H1 (cell line): ENCODE measurements at regions not wholly inside any gene's neighbourhood (a gene's known extent, or its start where the extent isn't known, plus 50 kb on each side); places are given as distances from the start of the nearest gene placed in this dataset.

Experiments used
- CTCF ChIA-PET: fragments of 300-600 bp; sonication (Branson Sonifier 250); formaldehyde crosslinking; loops from one replicate; lab custom pipeline; 2021; ENCODE audit not compliant: partially characterized antibody; lab: Charles Lee
- POLR2A ChIA-PET: fragments of 300-600 bp; sonication (Branson Sonifier 250); formaldehyde crosslinking; loops from one replicate; lab custom pipeline; 2021; ENCODE audit warnings: inconsistent platforms; ENCODE audit not compliant: partially characterized antibody; lab: Charles Lee
- DNase-seq, 2 experiments: peaks; one replicate each; pipeline versions ENCODE4 v3.0.0 to v3.0.0-alpha.2; 2010 to 2022; ENCODE audit warnings: low spot score in 2 of 2, low read depth in 1 of 2, mixed read lengths in 1 of 2
- FAIRE-seq: peaks from 2 replicates; lab custom pipeline; 2011; peaks lifted over from hg19 to GRCh38; lab: Jason Lieb, UNC
- H2AFZ ChIP-seq: 2 replicates; pipeline ENCODE4 v1.8.1; 2012; ENCODE audit warnings: low read length, inconsistent platforms
- H2AK5ac ChIP-seq: 2 replicates; pipeline ENCODE4 v1.6.1; 2013; ENCODE audit warnings: low read depth, low read length
- H2BK120ac ChIP-seq: replicated peaks from 2 replicates; pipeline ENCODE3; 2013; ENCODE audit warnings: low read depth, low read length, inconsistent platforms
- H2BK12ac ChIP-seq: 2 replicates; pipeline ENCODE4 v1.6.1; 2013; ENCODE audit warnings: low read depth, low read length
- H2BK15ac ChIP-seq: 2 replicates; pipeline ENCODE4 v1.6.1; 2013; ENCODE audit warnings: low read length
- H2BK20ac ChIP-seq: 2 replicates; pipeline ENCODE4 v1.6.1; 2013; ENCODE audit warnings: low read length
- H2BK5ac ChIP-seq: 2 replicates; pipeline ENCODE4 v1.6.1; 2013; ENCODE audit warnings: low read depth, low read length
- H3K14ac ChIP-seq: 2 replicates; pipeline ENCODE4 v1.6.1; 2013; ENCODE audit warnings: inconsistent platforms; ENCODE audit not compliant: insufficient read length
- H3K18ac ChIP-seq: 2 replicates; pipeline ENCODE4 v1.6.1; 2013; ENCODE audit warnings: low read length; ENCODE audit errors: extremely low read depth
- H3K23ac ChIP-seq: 2 replicates; pipeline ENCODE4 v1.6.1; 2013; ENCODE audit warnings: inconsistent platforms; ENCODE audit not compliant: insufficient read length
- H3K23me2 ChIP-seq: 2 replicates; pipeline ENCODE4 v1.6.1; 2013; ENCODE audit warnings: low read depth, low read length
- H3K27ac ChIP-seq: 2 replicates; pipeline ENCODE4 v1.6.1; 2011; ENCODE audit warnings: low read depth, low read length, inconsistent platforms
- H3K27me3 ChIP-seq, 4 experiments: replicated peaks in 1 of 4; 1 replicate in 1 of 4; 2 replicates in 3 of 4; pipeline versions ENCODE4 v1.6.1 to v1.8.1; 2011 to 2013; ENCODE audit warnings: low read length in 3 of 4, mild to moderate bottlenecking in 3 of 4, inconsistent platforms in 2 of 4, mixed read lengths in 2 of 4, moderate library complexity in 1 of 4; ENCODE audit not compliant: control insufficient read depth in 3 of 4, insufficient read depth in 3 of 4; ENCODE audit errors: extremely low read depth in 1 of 4
- H3K36me3 ChIP-seq, 4 experiments: 2 replicates each; pipeline versions ENCODE4 v1.6.1 to v1.8.1; 2011 to 2013; ENCODE audit warnings: mild to moderate bottlenecking in 4 of 4, low read length in 3 of 4, moderate library complexity in 2 of 4, control low read depth in 1 of 4, inconsistent platforms in 1 of 4; ENCODE audit not compliant: insufficient read depth in 4 of 4, control insufficient read depth in 2 of 4
- H3K4ac ChIP-seq: replicated peaks from 2 replicates; pipeline ENCODE3; 2013; ENCODE audit warnings: low read length, low read depth, mixed read lengths, inconsistent platforms; ENCODE audit not compliant: insufficient read length
- H3K4me1 ChIP-seq, 4 experiments: replicated peaks in 1 of 4; 1 replicate in 1 of 4; 2 replicates in 3 of 4; pipeline versions ENCODE4 v1.6.1 to v1.8.1; 2011 to 2013; ENCODE audit warnings: low read length in 3 of 4, inconsistent platforms in 2 of 4, mixed read lengths in 1 of 4; ENCODE audit not compliant: insufficient read depth in 4 of 4, control insufficient read depth in 3 of 4
- H3K4me2 ChIP-seq, 2 experiments: 2 replicates each; pipeline versions ENCODE4 v1.6.1 to v1.8.1; 2011 to 2013; ENCODE audit warnings: low read depth in 2 of 2, low read length in 2 of 2, control low read depth in 1 of 2, inconsistent platforms in 1 of 2, mild to moderate bottlenecking in 1 of 2; ENCODE audit not compliant: insufficient read depth in 1 of 2
- H3K4me3 ChIP-seq, 4 experiments: fragments of 200-600, 300-600 bp in 1 of 4; sonication (generic), shearing (Covaris generic), sonication (Bioruptor Twin) in 1 of 4; 2 replicates each; pipeline versions ENCODE4 v1.5.1 to v1.8.1; 2011 to 2016; ENCODE audit warnings: low read length in 4 of 4, low read depth in 3 of 4, control low read depth in 2 of 4, inconsistent platforms in 2 of 4, mild to moderate bottlenecking in 2 of 4, mixed read lengths in 1 of 4, moderate library complexity in 1 of 4; ENCODE audit not compliant: insufficient read depth in 2 of 4; ENCODE audit errors: extremely low read depth in 1 of 4
- H3K56ac ChIP-seq: replicated peaks from 2 replicates; pipeline ENCODE3; 2013; ENCODE audit warnings: low read depth, mild to moderate bottlenecking, mixed read lengths, low read length, inconsistent platforms; ENCODE audit not compliant: insufficient read length
- H3K79me1 ChIP-seq: 2 replicates; pipeline ENCODE4 v1.6.1; 2013; ENCODE audit warnings: low read depth, low read length, control low read depth
- H3K79me2 ChIP-seq, 2 experiments: 2 replicates each; pipeline versions ENCODE4 v1.6.1 to v1.8.1; 2012 to 2013; ENCODE audit warnings: low read length in 2 of 2, mild to moderate bottlenecking in 2 of 2, inconsistent platforms in 1 of 2; ENCODE audit not compliant: insufficient read depth in 2 of 2, control insufficient read depth in 1 of 2
- H3K9ac ChIP-seq, 4 experiments: replicated peaks in 1 of 4; 1 replicate in 1 of 4; 2 replicates in 3 of 4; pipeline versions ENCODE4 v1.6.1 to v1.8.1; 2011 to 2013; ENCODE audit warnings: low read depth in 3 of 4, low read length in 3 of 4, control low read depth in 2 of 4, mild to moderate bottlenecking in 2 of 4, moderate library complexity in 2 of 4, inconsistent platforms in 1 of 4; ENCODE audit errors: extremely low read depth in 1 of 4
- H3K9me3 ChIP-seq, 2 experiments: 2 replicates each; pipeline versions ENCODE4 v1.6.1 to v1.8.1; 2012 to 2013; ENCODE audit warnings: mild to moderate bottlenecking in 2 of 2, moderate library complexity in 2 of 2, control low read depth in 1 of 2, inconsistent platforms in 1 of 2, low read depth in 1 of 2, low read length in 1 of 2, mixed read lengths in 1 of 2; ENCODE audit not compliant: insufficient read depth in 2 of 2
- H4K20me1 ChIP-seq, 2 experiments: replicated peaks in 1 of 2; 2 replicates each; pipeline versions ENCODE3 to v1.8.1; 2011 to 2013; ENCODE audit warnings: inconsistent platforms in 2 of 2, low read length in 2 of 2, mild to moderate bottlenecking in 1 of 2; ENCODE audit not compliant: insufficient read depth in 2 of 2, control insufficient read depth in 1 of 2
- H4K5ac ChIP-seq: 2 replicates; pipeline ENCODE4 v1.6.1; 2013; ENCODE audit warnings: low read length, low read depth, mixed read lengths, inconsistent platforms; ENCODE audit not compliant: insufficient read length
- H4K8ac ChIP-seq: 2 replicates; pipeline ENCODE4 v1.8.0; 2013; ENCODE audit warnings: mild to moderate bottlenecking, moderate library complexity, low read length, inconsistent platforms; ENCODE audit not compliant: insufficient read depth; ENCODE audit errors: extremely low read depth
- H4K91ac ChIP-seq: replicated peaks from 2 replicates; pipeline ENCODE3; 2013; ENCODE audit warnings: low read length, mixed read lengths, inconsistent platforms; ENCODE audit not compliant: insufficient read length
- CTBP2 ChIP-seq: IDR thresholded peaks from 2 replicates; pipeline ENCODE4 v1.7.0; 2011; ENCODE audit warnings: borderline replicate concordance, mild to moderate bottlenecking, moderate library complexity, mixed read lengths, low read length; ENCODE audit not compliant: insufficient read depth, insufficient read length
- EP300 ChIP-seq, 2 experiments: IDR thresholded peaks; 1 replicate in 1 of 2; 2 replicates in 1 of 2; pipeline ENCODE4 v1.6.1; 2011 to 2012; ENCODE audit warnings: low read depth in 2 of 2, low read length in 2 of 2, mild to moderate bottlenecking in 2 of 2, borderline replicate concordance in 1 of 2, inconsistent platforms in 1 of 2, moderate library complexity in 1 of 2
- JUN ChIP-seq: IDR thresholded peaks from 2 replicates; pipeline ENCODE4 v1.6.1; 2011; ENCODE audit warnings: low read depth, mild to moderate bottlenecking, improper control_type of control experiment, low read length
- NANOG ChIP-seq: IDR thresholded peaks from 2 replicates; pipeline ENCODE4 v1.6.1; 2011; ENCODE audit warnings: low read length, low read depth, mild to moderate bottlenecking, inconsistent platforms; ENCODE audit not compliant: insufficient read depth, poor library complexity, severe bottlenecking
- POU5F1 ChIP-seq: IDR thresholded peaks from 2 replicates; pipeline ENCODE4 v1.6.1; 2011; ENCODE audit warnings: low read depth, mild to moderate bottlenecking, low read length, moderate library complexity
- RAD21 ChIP-seq, 2 experiments: IDR thresholded peaks in 1 of 2; conservative IDR thresholded peaks in 1 of 2; 2 replicates each; pipeline ENCODE4 v1.6.1; 2011; ENCODE audit warnings: low read depth in 2 of 2, low read length in 2 of 2, improper control_type of control experiment in 1 of 2, inconsistent platforms in 1 of 2, mild to moderate bottlenecking in 1 of 2, moderate library complexity in 1 of 2
- SIN3A ChIP-seq, 2 experiments: IDR thresholded peaks in 1 of 2; conservative IDR thresholded peaks in 1 of 2; 2 replicates each; pipeline ENCODE4 v1.6.1; 2011 to 2012; ENCODE audit warnings: low read length in 2 of 2, improper control_type of control experiment in 1 of 2, low read depth in 1 of 2, mild to moderate bottlenecking in 1 of 2
- SIX5 ChIP-seq: IDR thresholded peaks from 2 replicates; pipeline ENCODE4 v1.6.1; 2011; ENCODE audit warnings: mild to moderate bottlenecking, low read depth, low read length
- SP1 ChIP-seq: IDR thresholded peaks from 2 replicates; pipeline ENCODE4 v1.6.1; 2011; ENCODE audit warnings: low read depth, low read length
- TAF1 ChIP-seq: IDR thresholded peaks from 2 replicates; pipeline ENCODE4 v1.6.1; 2011; ENCODE audit warnings: mild to moderate bottlenecking, low read depth, low read length
- WGBS, 2 experiments: shearing (Covaris generic) in 1 of 2; methylation state at CpG; one replicate each; pipeline versions ENCODE4 v1.1.6 to v1.1.7; 2013 to 2015; ENCODE audit warnings: low lambda C conversion rate in 2 of 2, mixed read lengths in 2 of 2, inconsistent platforms in 1 of 2, low coverage in 1 of 2, missing lambda C conversion rate in 1 of 2; ENCODE audit not compliant: insufficient replicate concordance in 2 of 2, insufficient coverage in 1 of 2, insufficient read length in 1 of 2; ENCODE audit errors: extremely low coverage in 1 of 2, missing lambda C conversion rate in 1 of 2; 5-methylcytosine and 5-hydroxymethylcytosine counted together

DNA sequence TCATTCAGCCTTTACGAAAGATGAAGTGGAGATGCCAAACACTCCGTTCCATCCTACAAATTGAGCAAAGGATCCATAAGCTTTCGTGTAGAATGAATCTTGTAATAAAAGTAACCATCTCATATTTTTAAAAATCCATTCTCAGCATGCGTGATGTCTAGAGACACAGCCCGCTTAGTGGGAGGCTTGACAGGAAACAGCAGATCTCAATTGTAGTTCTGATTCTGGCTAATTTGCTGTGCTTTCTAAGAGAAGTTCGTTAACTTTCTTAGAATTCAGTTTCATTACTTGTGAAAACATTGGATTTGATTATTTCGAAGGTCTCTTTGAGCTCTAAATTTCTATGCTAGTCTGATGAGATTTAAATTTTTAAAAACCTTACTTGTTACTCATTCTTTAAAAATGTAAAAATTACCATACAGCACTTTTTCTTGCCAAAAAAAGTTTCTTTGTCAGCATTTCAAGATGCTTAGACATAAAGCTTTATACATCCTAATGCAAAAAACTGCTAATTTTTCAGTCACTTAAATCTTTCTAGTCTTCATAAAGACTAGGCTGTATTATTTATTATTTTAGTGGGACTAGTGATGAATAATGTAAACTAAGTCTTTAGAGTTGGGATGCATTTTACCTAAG is 66.9 kb upstream of the NEIL3 start:
- ChIA-PET POLR2A (interaction anchor here (0.6 kb wide), 1 partner anchor 627 kb away, joined by 3 read pairs; no protein-coding TSS in a partner anchor), CTCF (no interaction called here)
- no peaks in the 10 kb centered on the region for H3K79me1 ChIP-seq
- H3K23ac ChIP-seq: no peak overlapping the region
- H3K27ac ChIP-seq: no peak overlapping the region
- no peak overlapping the region for H4K91ac ChIP-seq
- H2BK12ac ChIP-seq: no peak overlapping the region
- 95% methylated on average over 7 of the region's 7 CpGs; no CpG with 5 or more reads in 1 of the 2 experiments for WGBS, 2 experiments
- FAIRE-seq: no peak
- no peak overlapping the region for H2AFZ ChIP-seq
- no peak overlapping the region for H2BK20ac ChIP-seq
- H2BK120ac ChIP-seq: no peak overlapping the region
- no peak overlapping the region for H3K9ac ChIP-seq
- H4K20me1 ChIP-seq: no peaks in the 10 kb centered on the region
- H2BK5ac ChIP-seq: no peak overlapping the region
- no peak overlapping the region for H4K5ac ChIP-seq
- H3K23me2 ChIP-seq: no peaks in the 10 kb centered on the region
- no peak for DNase-seq
- no peak overlapping the region for H3K18ac ChIP-seq
- H3K9me3 ChIP-seq: no peaks in the 10 kb centered on the region
- no peak for TF ChIP-seq RAD21 (IDR thresholded peaks at IDR 0.05 in 1 of 2, conservative IDR thresholded peaks at IDR 0.05 in 1 of 2; ENCODE audit: low read depth in 2 of 2, low read length in 2 of 2)
- TF ChIP-seq POU5F1: no peak
- no peak for TF ChIP-seq SIX5
- no peak for TF ChIP-seq SP1
- TF ChIP-seq TAF1: no peak
- no peak for TF ChIP-seq JUN
- no peak for TF ChIP-seq NANOG
- TF ChIP-seq SIN3A (conservative IDR thresholded peaks at IDR 0.05 in 1 of 2, IDR thresholded peaks at IDR 0.05 in 1 of 2; ENCODE audit: low read depth in 1 of 2, low read length in 2 of 2): no peak
- no peak for TF ChIP-seq EP300 (IDR thresholded peaks at IDR 0.05; ENCODE audit: borderline replicate concordance in 1 of 2, low read depth in 2 of 2, low read length in 2 of 2)
- TF ChIP-seq CTBP2: no peak
- no peak overlapping the region for H3K14ac ChIP-seq
- no peak overlapping the region for H3K4me3 ChIP-seq
- no peak overlapping the region for H3K4ac ChIP-seq
- H3K4me1 ChIP-seq: no peaks in the 10 kb centered on the region
- H3K36me3 ChIP-seq: no peaks in the 10 kb centered on the region
- no peak overlapping the region for H2AK5ac ChIP-seq
- H3K56ac ChIP-seq: no peak overlapping the region
- no peak overlapping the region for H3K4me2 ChIP-seq
- no peak overlapping the region for H4K8ac ChIP-seq
- H2BK15ac ChIP-seq: no peak overlapping the region
- no peaks in the 10 kb centered on the region for H3K79me2 ChIP-seq
- H3K27me3 ChIP-seq: no peaks in the 10 kb centered on the region
